ENCODE measurements at regions not wholly inside any gene's neighbourhood (a gene's known extent, or its start where the extent isn't known, plus 50 kb on each side); places are given as distances from the start of the nearest gene placed in this dataset.
A peak's percentile ranks its signal among the peaks of the same experiment; 100 is the strongest.

DNA sequence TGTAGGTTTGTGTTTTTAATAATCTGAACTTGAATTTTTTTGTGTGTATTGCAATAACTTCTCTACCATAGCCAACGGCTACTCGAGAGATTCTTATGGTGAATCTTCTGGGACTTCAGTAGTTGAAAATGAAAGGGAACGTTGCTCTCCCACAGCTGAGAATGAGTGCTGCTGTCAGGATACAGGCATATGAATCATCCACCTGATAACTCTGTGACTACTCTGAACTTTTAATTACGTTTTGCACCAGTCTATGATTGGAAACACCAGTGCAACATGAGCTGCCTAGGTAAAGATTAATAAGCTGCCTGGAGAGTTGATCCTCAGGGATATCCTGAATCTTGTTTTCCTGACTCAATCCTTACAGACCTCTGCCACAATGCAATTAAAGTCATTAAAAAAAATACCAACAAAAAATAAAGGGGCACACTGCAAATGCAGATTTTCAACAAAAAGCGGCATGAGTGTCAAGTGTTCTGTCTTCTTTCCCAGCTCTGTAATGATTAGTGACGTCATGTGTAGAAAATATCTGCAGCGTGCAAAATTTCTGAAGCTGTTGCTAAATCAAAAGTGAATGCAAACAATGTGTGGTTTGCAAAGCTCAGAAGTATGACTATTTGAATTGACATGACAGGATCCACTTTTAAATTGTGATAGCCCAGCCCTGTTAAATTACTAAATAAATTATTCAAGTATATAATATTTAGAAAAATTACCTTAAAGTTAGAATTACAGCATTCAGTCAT lies 432.2 kb downstream of the HTR1B start:
- intact Hi-C loops (cut with micrococcal nuclease; ENCODE audit: unreplicated experiment) = no loop called here

More for the DNA sequence above, 432.2 kb downstream of the HTR1B start:
- ChIA-PET CTCF (ENCODE audit: low intra/inter-chr PET ratio, low total read pairs) (no interaction called here), POLR2A (no interaction called here)
- no peak overlapping the region for H3K4me3 ChIP-seq (replicated peaks in 1 of 3; ENCODE audit: insufficient read depth in 1 of 3, low read depth in 2 of 3, low read length in 3 of 3)
- H3K4me2 ChIP-seq (ENCODE audit: low read depth, low read length) = no peak overlapping the region
- no peak overlapping the region for H3K27ac ChIP-seq (ENCODE audit: extremely low read length, insufficient read depth, low read length)
- BruUV-seq (replicated peaks) = no TSS peak
- DNase-seq (ENCODE audit: low spot score) = no peak
- in situ Hi-C loops (cut with HindIII; ENCODE audit: extremely low pct_ligation_motif_present, low pct_unique_long_range_greater_than_20kb) = no loop called here
- ATAC-seq = no peak
- H4K20me1 ChIP-seq (ENCODE audit: insufficient read depth, low read length) = no peaks in the 10 kb centered on the region
- H3K9me3 ChIP-seq (ENCODE audit: low read length) = peaks cover 13% of the 10 kb centered on the region
- H3K27me3 ChIP-seq (ENCODE audit: control insufficient read depth in 1 of 2, insufficient read depth in 2 of 2, low read length in 2 of 2) = no peaks in the 10 kb centered on the region
- no peaks in the 10 kb centered on the region for H3K36me3 ChIP-seq (replicated peaks in 1 of 2; ENCODE audit: control insufficient read depth in 1 of 2, insufficient read depth in 2 of 2, low read length in 2 of 2)
- no peak for FAIRE-seq
- H3K79me2 ChIP-seq (ENCODE audit: insufficient read depth, low read length) = no peaks in the 10 kb centered on the region
- H3K4me1 ChIP-seq (ENCODE audit: insufficient read depth, low read length) = no peaks in the 10 kb centered on the region
- no peak overlapping the region for H3K9ac ChIP-seq (ENCODE audit: insufficient read depth, low read depth, low read length)
- TF ChIP-seq, protein P1, sequence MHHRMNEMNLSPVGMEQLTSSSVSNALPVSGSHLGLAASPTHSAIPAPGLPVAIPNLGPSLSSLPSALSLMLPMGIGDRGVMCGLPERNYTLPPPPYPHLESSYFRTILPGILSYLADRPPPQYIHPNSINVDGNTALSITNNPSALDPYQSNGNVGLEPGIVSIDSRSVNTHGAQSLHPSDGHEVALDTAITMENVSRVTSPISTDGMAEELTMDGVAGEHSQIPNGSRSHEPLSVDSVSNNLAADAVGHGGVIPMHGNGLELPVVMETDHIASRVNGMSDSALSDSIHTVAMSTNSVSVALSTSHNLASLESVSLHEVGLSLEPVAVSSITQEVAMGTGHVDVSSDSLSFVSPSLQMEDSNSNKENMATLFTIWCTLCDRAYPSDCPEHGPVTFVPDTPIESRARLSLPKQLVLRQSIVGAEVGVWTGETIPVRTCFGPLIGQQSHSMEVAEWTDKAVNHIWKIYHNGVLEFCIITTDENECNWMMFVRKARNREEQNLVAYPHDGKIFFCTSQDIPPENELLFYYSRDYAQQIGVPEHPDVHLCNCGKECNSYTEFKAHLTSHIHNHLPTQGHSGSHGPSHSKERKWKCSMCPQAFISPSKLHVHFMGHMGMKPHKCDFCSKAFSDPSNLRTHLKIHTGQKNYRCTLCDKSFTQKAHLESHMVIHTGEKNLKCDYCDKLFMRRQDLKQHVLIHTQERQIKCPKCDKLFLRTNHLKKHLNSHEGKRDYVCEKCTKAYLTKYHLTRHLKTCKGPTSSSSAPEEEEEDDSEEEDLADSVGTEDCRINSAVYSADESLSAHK (CRISPR knock-in tag; IDR thresholded peaks at IDR 0.05; ENCODE audit: borderline replicate concordance) = no peak
- TF ChIP-seq ATF7 (IDR thresholded peaks at IDR 0.05) (peak; percentile 95), ATF7 (CRISPR knock-in tag; IDR thresholded peaks at IDR 0.05) (no peak), ZNF598 (CRISPR knock-in tag; IDR thresholded peaks at IDR 0.05; ENCODE audit: borderline replicate concordance) (no peak), CREB1 (IDR thresholded peaks at IDR 0.05) (peak; percentile 93), CREB1 (CRISPR knock-in tag; IDR thresholded peaks at IDR 0.05) (no peak), SP140L (CRISPR knock-in tag; IDR thresholded peaks at IDR 0.05; ENCODE audit: borderline replicate concordance) (no peak), ZNF530 (CRISPR knock-in tag; IDR thresholded peaks at IDR 0.05; ENCODE audit: low read depth) (no peak), NRL (CRISPR knock-in tag; IDR thresholded peaks at IDR 0.05; ENCODE audit: borderline replicate concordance) (no peak), JARID2 (CRISPR knock-in tag; IDR thresholded peaks at IDR 0.05; ENCODE audit: insufficient replicate concordance) (no peak)
- TF ChIP-seq, protein P2, sequence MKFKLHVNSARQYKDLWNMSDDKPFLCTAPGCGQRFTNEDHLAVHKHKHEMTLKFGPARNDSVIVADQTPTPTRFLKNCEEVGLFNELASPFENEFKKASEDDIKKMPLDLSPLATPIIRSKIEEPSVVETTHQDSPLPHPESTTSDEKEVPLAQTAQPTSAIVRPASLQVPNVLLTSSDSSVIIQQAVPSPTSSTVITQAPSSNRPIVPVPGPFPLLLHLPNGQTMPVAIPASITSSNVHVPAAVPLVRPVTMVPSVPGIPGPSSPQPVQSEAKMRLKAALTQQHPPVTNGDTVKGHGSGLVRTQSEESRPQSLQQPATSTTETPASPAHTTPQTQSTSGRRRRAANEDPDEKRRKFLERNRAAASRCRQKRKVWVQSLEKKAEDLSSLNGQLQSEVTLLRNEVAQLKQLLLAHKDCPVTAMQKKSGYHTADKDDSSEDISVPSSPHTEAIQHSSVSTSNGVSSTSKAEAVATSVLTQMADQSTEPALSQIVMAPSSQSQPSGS (CRISPR knock-in tag; IDR thresholded peaks at IDR 0.05) = no peak
- TF ChIP-seq, protein P3, sequence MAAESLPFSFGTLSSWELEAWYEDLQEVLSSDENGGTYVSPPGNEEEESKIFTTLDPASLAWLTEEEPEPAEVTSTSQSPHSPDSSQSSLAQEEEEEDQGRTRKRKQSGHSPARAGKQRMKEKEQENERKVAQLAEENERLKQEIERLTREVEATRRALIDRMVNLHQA (CRISPR knock-in tag; IDR thresholded peaks at IDR 0.05) = no peak
- 10% methylated on average over 7 of the region's 7 CpGs for WGBS (ENCODE audit: low lambda C conversion rate)
- H2AFZ ChIP-seq (ENCODE audit: low read length) = no peak overlapping the region

All from HepG2 (cell line).